WTC11 (cell line): ENCODE measurements at regions not wholly inside any gene's neighbourhood (a gene's known extent, or its start where the extent isn't known, plus 50 kb on each side); places are given as distances from the start of the nearest gene placed in this dataset.

Source experiments
- ATAC-seq: fragments of 200-7000 bp; cut with Tn5 transposase; 2 replicates; pipeline ENCODE4 v1.10.0; 2021; ENCODE audit warnings: mild to moderate bottlenecking, moderate library complexity
- CTCF ChIA-PET: fragments of 300-600 bp; sonication (Branson Sonifier 250); formaldehyde crosslinking; loops from one replicate; lab custom pipeline; 2021; ENCODE audit warnings: antibody characterized with exemption; lab: Charles Lee
- POLR2A ChIA-PET: fragments of 350-600 bp; sonication (Branson Sonifier 250); formaldehyde crosslinking; loops from one replicate; lab custom pipeline; 2021; ENCODE audit warnings: antibody characterized with exemption; lab: Charles Lee
- DNase-seq: peaks from one replicate; pipeline ENCODE4 v3.0.0; 2021; ENCODE audit warnings: low spot score
- H3K27ac Mint-ChIP-seq: 2 replicates; pipeline ENCODE4 v1.8.0; 2021; ENCODE audit warnings: mixed read lengths
- H3K27me3 Mint-ChIP-seq: 2 replicates; pipeline ENCODE4 v1.8.0; 2021; ENCODE audit warnings: low read depth, mild to moderate bottlenecking, moderate library complexity, mixed read lengths
- H3K36me3 Mint-ChIP-seq: 2 replicates; pipeline ENCODE4 v1.8.0; 2021; ENCODE audit warnings: mixed read lengths
- H3K4me1 Mint-ChIP-seq: 2 replicates; pipeline ENCODE4 v1.8.0; 2022; ENCODE audit warnings: mixed read lengths
- H3K4me3 Mint-ChIP-seq: 2 replicates; pipeline ENCODE4 v1.8.0; 2021; ENCODE audit warnings: mild to moderate bottlenecking, moderate library complexity, mixed read lengths
- H3K9me3 Mint-ChIP-seq: 2 replicates; pipeline ENCODE4 v1.8.0; 2021; ENCODE audit warnings: mixed read lengths
- ATF6 ChIP-seq: sonication (generic); formaldehyde crosslinking; IDR thresholded peaks from 2 replicates; pipeline ENCODE4 v1.8.1; 2023; ENCODE audit warnings: mild to moderate bottlenecking, missing genetic modification reagents
- CBFB ChIP-seq: sonication (generic); formaldehyde crosslinking; IDR thresholded peaks from 2 replicates; pipeline ENCODE4 v1.8.1; 2022; ENCODE audit warnings: mild to moderate bottlenecking, low read depth, missing genetic modification reagents
- CDX4 ChIP-seq: fragments of 250-450 bp; sonication (Bioruptor Pico); IDR thresholded peaks from 2 replicates; pipeline ENCODE4 v1.9.0; 2021; ENCODE audit warnings: moderate library complexity, mild to moderate bottlenecking, inconsistent platforms, borderline replicate concordance
- ETV6 ChIP-seq: sonication (generic); formaldehyde crosslinking; IDR thresholded peaks from 2 replicates; pipeline ENCODE4 v1.8.1; 2022; ENCODE audit warnings: mild to moderate bottlenecking, missing genetic modification reagents
- FOXP4 ChIP-seq: sonication (generic); formaldehyde crosslinking; IDR thresholded peaks from 2 replicates; pipeline ENCODE4 v1.8.0; 2022; ENCODE audit warnings: mild to moderate bottlenecking, missing genetic modification reagents
- GTF2I ChIP-seq: fragments of 250-450 bp; sonication (Bioruptor Pico); conservative IDR thresholded peaks from 2 replicates; pipeline ENCODE4 v1.4.0; 2021; ENCODE audit warnings: mild to moderate bottlenecking
- JAZF1 ChIP-seq: fragments of 250-450 bp; sonication (Bioruptor Pico); IDR thresholded peaks from 2 replicates; pipeline ENCODE4 v1.9.0; 2021; ENCODE audit warnings: moderate library complexity, mild to moderate bottlenecking, inconsistent platforms
- NFE2L1 ChIP-seq: sonication (generic); formaldehyde crosslinking; IDR thresholded peaks from 2 replicates; pipeline ENCODE4 v1.8.1; 2023; ENCODE audit warnings: missing genetic modification reagents
- NFYB ChIP-seq: sonication (generic); formaldehyde crosslinking; conservative IDR thresholded peaks from 2 replicates; pipeline ENCODE4 v1.8.0; 2022; ENCODE audit warnings: low read depth, missing genetic modification reagents
- PRDM15 ChIP-seq: sonication (generic); formaldehyde crosslinking; IDR thresholded peaks from 2 replicates; pipeline ENCODE4 v1.8.0; 2022; ENCODE audit warnings: missing genetic modification reagents
- PRRX2 ChIP-seq: fragments of 250-450 bp; sonication (Bioruptor Pico); IDR thresholded peaks from 2 replicates; pipeline ENCODE4 v1.8.0; 2021; ENCODE audit warnings: mild to moderate bottlenecking
- SP1 ChIP-seq: sonication (generic); formaldehyde crosslinking; conservative IDR thresholded peaks from 2 replicates; pipeline ENCODE4 v1.8.1; 2022; ENCODE audit warnings: missing genetic modification reagents
- TCF7 ChIP-seq: sonication (generic); formaldehyde crosslinking; IDR thresholded peaks from 2 replicates; pipeline ENCODE4 v1.8.0; 2022; ENCODE audit warnings: mild to moderate bottlenecking, low read depth, missing genetic modification reagents, moderate library complexity
- TEAD4 ChIP-seq: sonication (generic); formaldehyde crosslinking; IDR thresholded peaks from 2 replicates; pipeline ENCODE4 v1.8.0; 2022; ENCODE audit warnings: mild to moderate bottlenecking, missing genetic modification reagents
- ZNF232 ChIP-seq: sonication (generic); formaldehyde crosslinking; IDR thresholded peaks from 2 replicates; pipeline ENCODE4 v1.8.0; 2022; ENCODE audit warnings: mild to moderate bottlenecking, missing genetic modification reagents
- ZNF263 ChIP-seq: sonication (generic); formaldehyde crosslinking; IDR thresholded peaks from 2 replicates; pipeline ENCODE4 v1.8.1; 2022; ENCODE audit warnings: low read depth, mild to moderate bottlenecking, moderate library complexity, missing genetic modification reagents
- ZNF512 ChIP-seq: sonication (generic); formaldehyde crosslinking; IDR thresholded peaks from 2 replicates; pipeline ENCODE4 v1.8.1; 2022; ENCODE audit warnings: missing genetic modification reagents, borderline replicate concordance
- TF ChIP-seq, protein P1 (sequence below): sonication (generic); formaldehyde crosslinking; IDR thresholded peaks from 2 replicates; pipeline ENCODE4 v1.8.0; 2023; ENCODE audit warnings: missing genetic modification reagents
- TF ChIP-seq, protein P2 (sequence below): sonication (generic); formaldehyde crosslinking; IDR thresholded peaks from 2 replicates; pipeline ENCODE4 v1.8.1; 2022; ENCODE audit warnings: low read depth, mild to moderate bottlenecking, moderate library complexity, missing genetic modification reagents, borderline replicate concordance
- TF ChIP-seq, protein P3 (sequence below): sonication (generic); formaldehyde crosslinking; IDR thresholded peaks from 2 replicates; pipeline ENCODE4 v1.8.1; 2023; ENCODE audit warnings: mild to moderate bottlenecking, missing genetic modification reagents, moderate library complexity

GRCh38 chr5:93924628-93925027 is 183.2 kb upstream of the POU5F2 start:
- ChIA-PET POLR2A (no interaction called here), CTCF (interaction anchor here (1.4 kb wide), 1 partner anchor 257 kb away, joined by 5 read pairs; no protein-coding TSS in a partner anchor)
- Mint-ChIP-seq H3K27me3 (no peaks in the 10 kb centered on the region), H3K4me3 (no peak overlapping the region), H3K9me3 (no peaks in the 10 kb centered on the region), H3K27ac (no peak overlapping the region), H3K4me1 (peaks cover 13% of the 10 kb centered on the region), H3K36me3 (no peaks in the 10 kb centered on the region)
- ATAC-seq (no peak), DNase-seq (no peak)
- TF ChIP-seq GTF2I, result no peak
- TF ChIP-seq NFE2L1, result no peak
- no peak for TF ChIP-seq NFYB (CRISPR knock-in tag)
- TF ChIP-seq, protein P1, sequence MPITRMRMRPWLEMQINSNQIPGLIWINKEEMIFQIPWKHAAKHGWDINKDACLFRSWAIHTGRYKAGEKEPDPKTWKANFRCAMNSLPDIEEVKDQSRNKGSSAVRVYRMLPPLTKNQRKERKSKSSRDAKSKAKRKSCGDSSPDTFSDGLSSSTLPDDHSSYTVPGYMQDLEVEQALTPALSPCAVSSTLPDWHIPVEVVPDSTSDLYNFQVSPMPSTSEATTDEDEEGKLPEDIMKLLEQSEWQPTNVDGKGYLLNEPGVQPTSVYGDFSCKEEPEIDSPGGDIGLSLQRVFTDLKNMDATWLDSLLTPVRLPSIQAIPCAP (CRISPR knock-in tag), result no peak
- TF ChIP-seq ATF6 (CRISPR knock-in tag), result no peak
- TF ChIP-seq, protein P2, sequence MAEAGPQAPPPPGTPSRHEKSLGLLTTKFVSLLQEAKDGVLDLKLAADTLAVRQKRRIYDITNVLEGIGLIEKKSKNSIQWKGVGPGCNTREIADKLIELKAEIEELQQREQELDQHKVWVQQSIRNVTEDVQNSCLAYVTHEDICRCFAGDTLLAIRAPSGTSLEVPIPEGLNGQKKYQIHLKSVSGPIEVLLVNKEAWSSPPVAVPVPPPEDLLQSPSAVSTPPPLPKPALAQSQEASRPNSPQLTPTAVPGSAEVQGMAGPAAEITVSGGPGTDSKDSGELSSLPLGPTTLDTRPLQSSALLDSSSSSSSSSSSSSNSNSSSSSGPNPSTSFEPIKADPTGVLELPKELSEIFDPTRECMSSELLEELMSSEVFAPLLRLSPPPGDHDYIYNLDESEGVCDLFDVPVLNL (CRISPR knock-in tag), result no peak
- TF ChIP-seq JAZF1 (CRISPR knock-in tag), result no peak

- H3K4me1 Mint-ChIP-seq, result peaks cover 12% of the 10 kb centered on the region
- CTCF ChIA-PET, result no interaction called here
- no peak for DNase-seq
- H3K9me3 Mint-ChIP-seq, result no peaks in the 10 kb centered on the region
- no peaks in the 10 kb centered on the region for H3K36me3 Mint-ChIP-seq
- no peaks in the 10 kb centered on the region for H3K27me3 Mint-ChIP-seq
- no peak for TF ChIP-seq ZNF232 (CRISPR knock-in tag)
- no peak for ATAC-seq
- POLR2A ChIA-PET, result no interaction called here
- H3K27ac Mint-ChIP-seq, result no peak overlapping the region
- H3K4me3 Mint-ChIP-seq, result no peak overlapping the region
Measured at GRCh38 chr5:93922551-93922950, 181.2 kb upstream of the POU5F2 start.

DNA sequence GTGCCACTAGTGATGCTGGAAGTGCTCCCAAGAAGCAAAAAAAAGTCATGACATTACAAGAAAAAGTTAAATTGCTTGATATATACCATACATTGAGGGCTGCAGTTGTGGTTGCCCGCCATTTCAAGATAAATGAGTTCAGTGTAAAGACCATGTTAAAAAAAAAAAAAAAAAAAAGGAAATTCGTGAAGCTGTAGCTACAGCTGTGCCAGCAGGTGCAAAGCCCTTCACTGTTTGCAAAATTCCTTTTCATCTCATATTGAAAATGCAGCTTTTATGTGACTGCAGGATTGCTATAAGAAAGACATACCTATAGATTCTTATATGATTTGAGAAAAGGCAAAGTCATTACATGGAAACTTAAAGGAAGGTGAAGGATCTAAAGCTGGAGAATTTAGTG is 179.6 kb upstream of the POU5F2 start:
- ATAC-seq (no peak), DNase-seq (no peak)
- ChIA-PET CTCF (interaction anchor here (1.2 kb wide), 1 partner anchor 26 kb away, joined by 3 read pairs; no protein-coding TSS in a partner anchor), POLR2A (no interaction called here)
- H3K36me3 Mint-ChIP-seq, result no peaks in the 10 kb centered on the region
- no peaks in the 10 kb centered on the region for H3K27me3 Mint-ChIP-seq
- H3K9me3 Mint-ChIP-seq, result no peaks in the 10 kb centered on the region
- H3K4me3 Mint-ChIP-seq, result no peak overlapping the region
- no peaks in the 10 kb centered on the region for H3K4me1 Mint-ChIP-seq
- H3K27ac Mint-ChIP-seq, result no peak overlapping the region
- TF ChIP-seq SP1, result no peak
- TF ChIP-seq NFE2L1, result no peak
- no peak for TF ChIP-seq PRDM15 (CRISPR knock-in tag)
- TF ChIP-seq ZNF512, result no peak
- TF ChIP-seq, protein P3, sequence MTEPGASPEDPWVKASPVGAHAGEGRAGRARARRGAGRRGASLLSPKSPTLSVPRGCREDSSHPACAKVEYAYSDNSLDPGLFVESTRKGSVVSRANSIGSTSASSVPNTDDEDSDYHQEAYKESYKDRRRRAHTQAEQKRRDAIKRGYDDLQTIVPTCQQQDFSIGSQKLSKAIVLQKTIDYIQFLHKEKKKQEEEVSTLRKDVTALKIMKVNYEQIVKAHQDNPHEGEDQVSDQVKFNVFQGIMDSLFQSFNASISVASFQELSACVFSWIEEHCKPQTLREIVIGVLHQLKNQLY (CRISPR knock-in tag), result no peak
- no peak for TF ChIP-seq FOXP4
- TF ChIP-seq PRRX2, result no peak
- TF ChIP-seq CDX4 (CRISPR knock-in tag), result no peak
- TF ChIP-seq ZNF263, result no peak
- TF ChIP-seq CBFB, result no peak
- no peak for TF ChIP-seq TEAD4 (CRISPR knock-in tag)
- no peak for TF ChIP-seq TCF7 (CRISPR knock-in tag)
- no peak for TF ChIP-seq ETV6 (CRISPR knock-in tag)
